ENCODE measurements at regions not wholly inside any gene's neighbourhood (a gene's known extent, or its start where the extent isn't known, plus 50 kb on each side); places are given as distances from the start of the nearest gene placed in this dataset.
"Not testable (repeated sequence)": the region's sequence is repeated elsewhere in the genome, so short reads cannot be mapped to it uniquely, and the experiment has no call there.

GRCh38 chr15:77944002-77944867, 133.3 kb downstream of the TBC1D2B start:
- no peak for DNase-seq (ENCODE audit: low spot score)

GRCh38 chr15:77942611-77943211, 134.8 kb downstream of the TBC1D2B start:
- no peak for DNase-seq (ENCODE audit: low spot score)

GRCh38 chr15:77941090-77941827, 136.3 kb downstream of the TBC1D2B start:
- not testable (repeated sequence) for DNase-seq (ENCODE audit: low spot score)

- DNase-seq (ENCODE audit: low spot score), result no peak
Measured at GRCh38 chr15:77940381-77940947, 137.0 kb downstream of the TBC1D2B start.

- DNase-seq (ENCODE audit: low spot score), result no peak
Measured at GRCh38 chr15:77939851-77940250, 137.7 kb downstream of the TBC1D2B start.

- peak; percentile 5 for DNase-seq (ENCODE audit: low spot score)
Measured at GRCh38 chr15:77939026-77939425, 138.5 kb downstream of the TBC1D2B start.

GRCh38 chr15:77938546-77938945, 139.0 kb downstream of the TBC1D2B start:
- not testable (repeated sequence) for DNase-seq (ENCODE audit: low spot score)

- DNase-seq (ENCODE audit: low spot score), result not testable (repeated sequence)
Measured at GRCh38 chr15:77936567-77936966, 140.9 kb downstream of the TBC1D2B start.

GRCh38 chr15:77934516-77934915, 143.0 kb downstream of the TBC1D2B start:
- not testable (repeated sequence) for DNase-seq (ENCODE audit: low spot score)

GRCh38 chr15:77930907-77931306, 146.6 kb downstream of the TBC1D2B start:
- DNase-seq (ENCODE audit: low spot score), result not testable (repeated sequence)

- DNase-seq (ENCODE audit: low spot score), result not testable (repeated sequence)
Measured at GRCh38 chr15:77930490-77930889, 147.0 kb downstream of the TBC1D2B start.

GRCh38 chr15:77926789-77927188, 150.7 kb downstream of the TBC1D2B start:
- DNase-seq (ENCODE audit: low spot score), result peak; percentile 53

- DNase-seq (ENCODE audit: low spot score), result not testable (repeated sequence)
Measured at GRCh38 chr15:77926296-77926695, 151.2 kb downstream of the TBC1D2B start.

GRCh38 chr15:77925101-77925500, 152.4 kb downstream of the TBC1D2B start:
- DNase-seq (ENCODE audit: low spot score), result not testable (repeated sequence)

GRCh38 chr15:77921664-77922063, 155.8 kb downstream of the TBC1D2B start:
- DNase-seq (ENCODE audit: low spot score), result no peak

GRCh38 chr15:77916966-77917635, 160.4 kb downstream of the TBC1D2B start:
- DNase-seq (ENCODE audit: low spot score), result not testable (repeated sequence)

GRCh38 chr15:77915961-77916330, 161.6 kb downstream of the TBC1D2B start:
- not testable (repeated sequence) for DNase-seq (ENCODE audit: low spot score)

- no peak for DNase-seq (ENCODE audit: low spot score)
Measured at GRCh38 chr15:77915261-77915960, 162.1 kb downstream of the TBC1D2B start.

- not testable (repeated sequence) for DNase-seq (ENCODE audit: low spot score)
Measured at GRCh38 chr15:77914531-77914930, 163.0 kb downstream of the TBC1D2B start.

GRCh38 chr15:77910030-77910911, 167.2 kb downstream of the TBC1D2B start:
- DNase-seq (ENCODE audit: low spot score), result peak; percentile 60

All from A172 (cell line).